ENCODE measurements at regions not wholly inside any gene's neighbourhood (a gene's known extent, or its start where the extent isn't known, plus 50 kb on each side); places are given as distances from the start of the nearest gene placed in this dataset.

GRCh38 chr18:60130284-60130683 lies 230.5 kb downstream of the PMAIP1 start:
- TF ChIP-seq CTCF (IDR thresholded peaks at IDR 0.05) (no peak), POLR2A (IDR thresholded peaks at IDR 0.05) (no peak)

Data from heart left ventricle (tissue), 13 donors.